ENCODE measurements at regions not wholly inside any gene's neighbourhood (a gene's known extent, or its start where the extent isn't known, plus 50 kb on each side); places are given as distances from the start of the nearest gene placed in this dataset.

- H3K27me3 ChIP-seq (ENCODE audit: insufficient read depth, low read length) = no peaks in the 10 kb centered on the region
- no peak overlapping the region for H3K27ac ChIP-seq (ENCODE audit: low read length)
- H3K36me3 ChIP-seq (ENCODE audit: insufficient read depth, low read depth, low read length) = no peaks in the 10 kb centered on the region
- no peak overlapping the region for H3K4me3 ChIP-seq (ENCODE audit: low read length)
- H3K4me1 ChIP-seq (ENCODE audit: insufficient read depth, low read length) = no peaks in the 10 kb centered on the region
- H3K9ac ChIP-seq (ENCODE audit: low read depth, low read length) = no peak overlapping the region
- H3K9me3 ChIP-seq (ENCODE audit: insufficient read depth, low read depth, low read length) = no peaks in the 10 kb centered on the region
These were observed 173.1 kb downstream of the NECTIN3 start for GRCh38 chr3:111244760-111245159.

GRCh38 chr3:111246967-111247760 is 175.5 kb downstream of the NECTIN3 start:
- H3K9ac ChIP-seq (ENCODE audit: low read depth, low read length) = no peak overlapping the region
- H3K9me3 ChIP-seq (ENCODE audit: insufficient read depth, low read depth, low read length) = no peaks in the 10 kb centered on the region
- H3K4me3 ChIP-seq (ENCODE audit: low read length) = no peak overlapping the region
- no peaks in the 10 kb centered on the region for H3K36me3 ChIP-seq (ENCODE audit: insufficient read depth, low read depth, low read length)
- no peaks in the 10 kb centered on the region for H3K4me1 ChIP-seq (ENCODE audit: insufficient read depth, low read length)
- H3K27me3 ChIP-seq (ENCODE audit: insufficient read depth, low read length) = no peaks in the 10 kb centered on the region
- H3K27ac ChIP-seq (ENCODE audit: low read length) = no peak overlapping the region

- Histone ChIP-seq H3K27me3 (ENCODE audit: insufficient read depth, low read length) (no peaks in the 10 kb centered on the region), H3K9ac (ENCODE audit: low read depth, low read length) (no peak overlapping the region), H3K4me3 (ENCODE audit: low read length) (no peak overlapping the region), H3K9me3 (ENCODE audit: insufficient read depth, low read depth, low read length) (no peaks in the 10 kb centered on the region), H3K4me1 (ENCODE audit: insufficient read depth, low read length) (no peaks in the 10 kb centered on the region), H3K27ac (ENCODE audit: low read length) (no peak overlapping the region), H3K36me3 (ENCODE audit: insufficient read depth, low read depth, low read length) (no peaks in the 10 kb centered on the region)
These were observed 176.8 kb downstream of the NECTIN3 start for GRCh38 chr3:111248406-111248805.

- H3K4me1 ChIP-seq (ENCODE audit: insufficient read depth, low read length) = no peaks in the 10 kb centered on the region
- no peak overlapping the region for H3K4me3 ChIP-seq (ENCODE audit: low read length)
- no peaks in the 10 kb centered on the region for H3K27me3 ChIP-seq (ENCODE audit: insufficient read depth, low read length)
- H3K9ac ChIP-seq (ENCODE audit: low read depth, low read length) = no peak overlapping the region
- H3K36me3 ChIP-seq (ENCODE audit: insufficient read depth, low read depth, low read length) = no peaks in the 10 kb centered on the region
- H3K27ac ChIP-seq (ENCODE audit: low read length) = no peak overlapping the region
- no peaks in the 10 kb centered on the region for H3K9me3 ChIP-seq (ENCODE audit: insufficient read depth, low read depth, low read length)
These were observed 177.8 kb downstream of the NECTIN3 start for GRCh38 chr3:111249421-111249820.

- Histone ChIP-seq H3K9me3 (ENCODE audit: insufficient read depth, low read depth, low read length) (no peaks in the 10 kb centered on the region), H3K4me3 (ENCODE audit: low read length) (no peak overlapping the region), H3K27me3 (ENCODE audit: insufficient read depth, low read length) (no peaks in the 10 kb centered on the region), H3K36me3 (ENCODE audit: insufficient read depth, low read depth, low read length) (no peaks in the 10 kb centered on the region), H3K9ac (ENCODE audit: low read depth, low read length) (no peak overlapping the region), H3K27ac (ENCODE audit: low read length) (no peak overlapping the region), H3K4me1 (ENCODE audit: insufficient read depth, low read length) (no peaks in the 10 kb centered on the region)
These were observed 181.2 kb downstream of the NECTIN3 start for GRCh38 chr3:111252779-111253178.

GRCh38 chr3:111253733-111254132 is 182.1 kb downstream of the NECTIN3 start:
- no peak overlapping the region for H3K4me3 ChIP-seq (ENCODE audit: low read length)
- H3K27me3 ChIP-seq (ENCODE audit: insufficient read depth, low read length) = no peaks in the 10 kb centered on the region
- H3K9ac ChIP-seq (ENCODE audit: low read depth, low read length) = no peak overlapping the region
- no peaks in the 10 kb centered on the region for H3K9me3 ChIP-seq (ENCODE audit: insufficient read depth, low read depth, low read length)
- no peak overlapping the region for H3K27ac ChIP-seq (ENCODE audit: low read length)
- no peaks in the 10 kb centered on the region for H3K4me1 ChIP-seq (ENCODE audit: insufficient read depth, low read length)
- H3K36me3 ChIP-seq (ENCODE audit: insufficient read depth, low read depth, low read length) = no peaks in the 10 kb centered on the region

GRCh38 chr3:111260878-111261277 is 189.3 kb downstream of the NECTIN3 start:
- Histone ChIP-seq H3K4me3 (ENCODE audit: low read length) (no peak overlapping the region), H3K4me1 (ENCODE audit: insufficient read depth, low read length) (no peaks in the 10 kb centered on the region), H3K9me3 (ENCODE audit: insufficient read depth, low read depth, low read length) (no peaks in the 10 kb centered on the region), H3K36me3 (ENCODE audit: insufficient read depth, low read depth, low read length) (no peaks in the 10 kb centered on the region), H3K9ac (ENCODE audit: low read depth, low read length) (no peak overlapping the region), H3K27ac (ENCODE audit: low read length) (no peak overlapping the region), H3K27me3 (ENCODE audit: insufficient read depth, low read length) (no peaks in the 10 kb centered on the region)

- Histone ChIP-seq H3K9me3 (ENCODE audit: insufficient read depth, low read depth, low read length) (no peaks in the 10 kb centered on the region), H3K27me3 (ENCODE audit: insufficient read depth, low read length) (no peaks in the 10 kb centered on the region), H3K4me1 (ENCODE audit: insufficient read depth, low read length) (no peaks in the 10 kb centered on the region), H3K27ac (ENCODE audit: low read length) (no peak overlapping the region), H3K9ac (ENCODE audit: low read depth, low read length) (no peak overlapping the region), H3K4me3 (ENCODE audit: low read length) (no peak overlapping the region), H3K36me3 (ENCODE audit: insufficient read depth, low read depth, low read length) (no peaks in the 10 kb centered on the region)
These were observed 198.2 kb downstream of the NECTIN3 start for GRCh38 chr3:111269777-111270176.

GRCh38 chr3:111277226-111277625 is 205.6 kb downstream of the NECTIN3 start:
- H3K27ac ChIP-seq (ENCODE audit: low read length) = no peak overlapping the region

GRCh38 chr3:111278959-111279358 is 207.3 kb downstream of the NECTIN3 start:
- Histone ChIP-seq H3K4me1 (ENCODE audit: insufficient read depth, low read length) (peaks cover 11% of the 10 kb centered on the region; the same call in 1 of the 2 replicates), H3K4me3 (ENCODE audit: low read length) (no peak overlapping the region), H3K9ac (ENCODE audit: low read depth, low read length) (no peak overlapping the region), H3K36me3 (ENCODE audit: insufficient read depth, low read depth, low read length) (no peaks in the 10 kb centered on the region), H3K27me3 (ENCODE audit: insufficient read depth, low read length) (no peaks in the 10 kb centered on the region), H3K9me3 (ENCODE audit: insufficient read depth, low read depth, low read length) (no peaks in the 10 kb centered on the region), H3K27ac (ENCODE audit: low read length) (no peak overlapping the region)

More at GRCh38 chr3:111277226-111277625, 205.6 kb downstream of the NECTIN3 start:
- Histone ChIP-seq H3K9ac (ENCODE audit: low read depth, low read length) (no peak overlapping the region), H3K9me3 (ENCODE audit: insufficient read depth, low read depth, low read length) (no peaks in the 10 kb centered on the region), H3K4me1 (ENCODE audit: insufficient read depth, low read length) (peaks cover 11% of the 10 kb centered on the region; the same call in 1 of the 2 replicates), H3K36me3 (ENCODE audit: insufficient read depth, low read depth, low read length) (no peaks in the 10 kb centered on the region), H3K27me3 (ENCODE audit: insufficient read depth, low read length) (no peaks in the 10 kb centered on the region), H3K4me3 (ENCODE audit: low read length) (no peak overlapping the region)

- H3K9me3 ChIP-seq (ENCODE audit: insufficient read depth, low read depth, low read length) = no peaks in the 10 kb centered on the region
- H3K27ac ChIP-seq (ENCODE audit: low read length) = no peak overlapping the region
- no peaks in the 10 kb centered on the region for H3K36me3 ChIP-seq (ENCODE audit: insufficient read depth, low read depth, low read length)
- H3K4me3 ChIP-seq (ENCODE audit: low read length) = no peak overlapping the region
- H3K27me3 ChIP-seq (ENCODE audit: insufficient read depth, low read length) = no peaks in the 10 kb centered on the region
- peaks cover 8% of the 10 kb centered on the region; the same call in 1 of the 2 replicates for H3K4me1 ChIP-seq (ENCODE audit: insufficient read depth, low read length)
- no peak overlapping the region for H3K9ac ChIP-seq (ENCODE audit: low read depth, low read length)
These were observed 210.4 kb downstream of the NECTIN3 start for GRCh38 chr3:111282024-111282423.

GRCh38 chr3:111283165-111283564 is 211.5 kb downstream of the NECTIN3 start:
- no peak overlapping the region for H3K4me3 ChIP-seq (ENCODE audit: low read length)
- H3K4me1 ChIP-seq (ENCODE audit: insufficient read depth, low read length) = no peaks in the 10 kb centered on the region
- H3K9ac ChIP-seq (ENCODE audit: low read depth, low read length) = no peak overlapping the region
- no peaks in the 10 kb centered on the region for H3K27me3 ChIP-seq (ENCODE audit: insufficient read depth, low read length)
- no peak overlapping the region for H3K27ac ChIP-seq (ENCODE audit: low read length)
- no peaks in the 10 kb centered on the region for H3K36me3 ChIP-seq (ENCODE audit: insufficient read depth, low read depth, low read length)
- no peaks in the 10 kb centered on the region for H3K9me3 ChIP-seq (ENCODE audit: insufficient read depth, low read depth, low read length)

All from iPS-20b (cell line).